SK-MEL-5 (cell line): ENCODE measurements at regions not wholly inside any gene's neighbourhood (a gene's known extent, or its start where the extent isn't known, plus 50 kb on each side); places are given as distances from the start of the nearest gene placed in this dataset.

Source experiments
- DNase-seq: peaks from one replicate; pipeline ENCODE4 v3.0.0-alpha.2; 2016; ENCODE audit warnings: low read depth, low spot score
- in situ Hi-C: cut with HindIII; loops from 2 replicates; pipeline ENCODE4 v1.10.0; 2016; ENCODE audit warnings: low sequenced_read_pairs, high pct_unique_total_duplicates, low pct_unique_long_range_greater_than_20kb

GRCh38 chr9:88810826-88811225, 180.4 kb upstream of the S1PR3 start:
- no peak for DNase-seq
- in situ Hi-C loops: no loop called here

- no peak for DNase-seq
- in situ Hi-C loops: no loop called here
These were observed 179.8 kb upstream of the S1PR3 start for GRCh38 chr9:88811511-88811910.

GRCh38 chr9:88812938-88813637, 178.2 kb upstream of the S1PR3 start:
- no peak for DNase-seq
- in situ Hi-C loops: no loop called here

GRCh38 chr9:88813638-88814209, 177.5 kb upstream of the S1PR3 start:
- no peak for DNase-seq
- in situ Hi-C loops: no loop called here

GRCh38 chr9:88814577-88814976, 176.7 kb upstream of the S1PR3 start:
- DNase-seq: no peak
- in situ Hi-C loops: no loop called here

- in situ Hi-C loops: no loop called here
- no peak for DNase-seq
These were observed 175.1 kb upstream of the S1PR3 start for GRCh38 chr9:88816141-88816540.

- no peak for DNase-seq
- in situ Hi-C loops: no loop called here
These were observed 174.7 kb upstream of the S1PR3 start for GRCh38 chr9:88816591-88816990.

GRCh38 chr9:88817628-88818027, 173.6 kb upstream of the S1PR3 start:
- in situ Hi-C loops: no loop called here
- no peak for DNase-seq

- in situ Hi-C loops: no loop called here
- no peak for DNase-seq
These were observed 172.6 kb upstream of the S1PR3 start for GRCh38 chr9:88818495-88819201.

GRCh38 chr9:88819476-88819875, 171.8 kb upstream of the S1PR3 start:
- DNase-seq: no peak
- in situ Hi-C loops: no loop called here

- no peak for DNase-seq
- in situ Hi-C loops: no loop called here
These were observed 171.2 kb upstream of the S1PR3 start for GRCh38 chr9:88820055-88820454.

- in situ Hi-C loops: no loop called here
- DNase-seq: no peak
These were observed 170.1 kb upstream of the S1PR3 start for GRCh38 chr9:88821033-88821745.

GRCh38 chr9:88821746-88822106, 169.5 kb upstream of the S1PR3 start:
- DNase-seq: no peak
- in situ Hi-C loops: no loop called here

GRCh38 chr9:88824711-88825110, 166.6 kb upstream of the S1PR3 start:
- in situ Hi-C loops: no loop called here

GRCh38 chr9:88826181-88826580, 165.1 kb upstream of the S1PR3 start:
- in situ Hi-C loops: no loop called here
- DNase-seq: no peak

More at GRCh38 chr9:88824711-88825110, 166.6 kb upstream of the S1PR3 start:
- peak; percentile 46 for DNase-seq

GRCh38 chr9:88826771-88827181, 164.5 kb upstream of the S1PR3 start:
- in situ Hi-C loops: no loop called here

GRCh38 chr9:88828018-88828417, 163.2 kb upstream of the S1PR3 start:
- no peak for DNase-seq
- in situ Hi-C loops: no loop called here

More at GRCh38 chr9:88826771-88827181, 164.5 kb upstream of the S1PR3 start:
- DNase-seq: no peak

GRCh38 chr9:88828492-88828974, 162.7 kb upstream of the S1PR3 start:
- in situ Hi-C loops: no loop called here
- no peak for DNase-seq
